ENCODE measurements at regions not wholly inside any gene's neighbourhood (a gene's known extent, or its start where the extent isn't known, plus 50 kb on each side); places are given as distances from the start of the nearest gene placed in this dataset.

DNA sequence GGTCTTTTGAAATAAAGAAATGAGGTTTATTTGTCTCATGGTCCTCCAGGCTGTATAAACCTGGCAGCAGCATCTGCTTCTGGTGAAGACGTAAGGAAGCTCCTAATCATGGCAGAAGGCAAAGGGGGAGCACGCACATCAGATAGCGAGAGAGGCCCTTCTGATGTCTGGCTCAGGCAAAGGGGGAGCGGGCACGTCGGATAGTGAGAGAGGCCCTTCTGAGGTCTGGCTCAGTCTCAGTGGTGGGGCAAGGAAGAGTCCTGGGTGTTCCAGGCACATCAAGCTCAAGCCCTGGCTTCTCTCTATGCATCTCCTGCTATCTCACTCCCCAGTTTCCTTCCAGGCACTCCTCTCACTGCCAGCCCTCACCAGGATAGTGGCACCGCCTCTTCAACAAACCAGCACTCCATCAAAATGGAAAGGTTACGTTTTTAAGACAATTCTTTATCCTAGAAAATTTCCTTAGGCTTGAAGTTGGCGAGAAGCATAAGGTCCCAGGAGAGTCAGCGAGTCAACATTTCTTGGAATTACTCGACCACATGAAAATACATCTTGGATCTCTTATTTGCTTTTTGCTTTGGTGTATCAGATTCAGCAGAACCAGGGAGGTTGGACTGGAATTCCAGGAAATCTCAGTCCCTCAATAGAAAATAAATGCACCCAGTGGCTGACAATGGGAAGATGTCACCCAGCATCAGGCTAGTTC lies 189.6 kb upstream of the TMEM132C start:
- no peak for DNase-seq (ENCODE audit: low spot score)
- TF ChIP-seq, protein P1, sequence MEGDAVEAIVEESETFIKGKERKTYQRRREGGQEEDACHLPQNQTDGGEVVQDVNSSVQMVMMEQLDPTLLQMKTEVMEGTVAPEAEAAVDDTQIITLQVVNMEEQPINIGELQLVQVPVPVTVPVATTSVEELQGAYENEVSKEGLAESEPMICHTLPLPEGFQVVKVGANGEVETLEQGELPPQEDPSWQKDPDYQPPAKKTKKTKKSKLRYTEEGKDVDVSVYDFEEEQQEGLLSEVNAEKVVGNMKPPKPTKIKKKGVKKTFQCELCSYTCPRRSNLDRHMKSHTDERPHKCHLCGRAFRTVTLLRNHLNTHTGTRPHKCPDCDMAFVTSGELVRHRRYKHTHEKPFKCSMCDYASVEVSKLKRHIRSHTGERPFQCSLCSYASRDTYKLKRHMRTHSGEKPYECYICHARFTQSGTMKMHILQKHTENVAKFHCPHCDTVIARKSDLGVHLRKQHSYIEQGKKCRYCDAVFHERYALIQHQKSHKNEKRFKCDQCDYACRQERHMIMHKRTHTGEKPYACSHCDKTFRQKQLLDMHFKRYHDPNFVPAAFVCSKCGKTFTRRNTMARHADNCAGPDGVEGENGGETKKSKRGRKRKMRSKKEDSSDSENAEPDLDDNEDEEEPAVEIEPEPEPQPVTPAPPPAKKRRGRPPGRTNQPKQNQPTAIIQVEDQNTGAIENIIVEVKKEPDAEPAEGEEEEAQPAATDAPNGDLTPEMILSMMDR (IDR thresholded peaks at IDR 0.05; ENCODE audit: borderline replicate concordance, control extremely low read depth, extremely low read depth, insufficient read depth, missing control alignments): no peak
- in situ Hi-C loops (cut with MboI; ENCODE audit: low sequenced_read_pairs, unreplicated experiment): no loop called here

- in situ Hi-C loops (cut with MboI; ENCODE audit: low sequenced_read_pairs, unreplicated experiment): no loop called here
- no peak for DNase-seq (ENCODE audit: low spot score)
- TF ChIP-seq, protein P1 (IDR thresholded peaks at IDR 0.05; ENCODE audit: borderline replicate concordance, control extremely low read depth, extremely low read depth, insufficient read depth, missing control alignments): no peak
Observed at GRCh38 chr12:128077917-128078298, 189.1 kb upstream of the TMEM132C start.

DNA sequence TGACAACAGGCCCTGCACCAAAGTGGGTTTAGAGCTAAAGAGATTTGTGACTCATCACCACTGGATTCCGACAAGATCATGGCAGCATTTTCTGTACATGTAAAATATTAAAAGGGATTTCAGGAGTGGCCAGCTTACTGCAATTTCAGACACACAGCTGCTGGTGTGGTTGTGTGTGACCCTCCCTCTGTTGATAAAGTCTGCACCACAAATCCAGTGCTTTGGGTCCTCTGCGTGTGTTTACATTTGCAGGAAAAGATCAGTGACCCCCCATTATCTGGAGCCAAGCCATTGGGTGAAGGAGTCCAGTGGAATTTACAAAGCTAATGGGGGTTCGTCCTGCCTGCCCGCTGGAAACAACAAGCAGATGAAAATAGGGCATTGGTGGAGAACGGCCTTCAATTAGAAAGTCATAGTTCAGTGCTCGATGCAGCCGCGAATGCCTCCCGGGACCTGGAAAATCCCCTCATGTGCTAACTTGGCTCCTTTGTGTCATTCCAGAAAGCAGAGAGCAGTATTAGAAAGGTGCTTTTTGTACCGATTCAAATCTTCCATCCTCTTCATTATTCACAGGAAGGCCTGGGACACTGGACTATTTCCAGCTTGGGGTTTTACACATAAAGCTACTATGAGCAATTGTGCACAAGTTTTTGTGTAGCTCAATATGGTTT lies 188.5 kb upstream of the TMEM132C start:
- in situ Hi-C loops (cut with MboI; ENCODE audit: low sequenced_read_pairs, unreplicated experiment): no loop called here

GRCh38 chr12:128079446-128079845 lies 187.5 kb upstream of the TMEM132C start:
- DNase-seq (ENCODE audit: low spot score): no peak
- TF ChIP-seq, protein P1 (IDR thresholded peaks at IDR 0.05; ENCODE audit: borderline replicate concordance, control extremely low read depth, extremely low read depth, insufficient read depth, missing control alignments): no peak
- in situ Hi-C loops (cut with MboI; ENCODE audit: low sequenced_read_pairs, unreplicated experiment): no loop called here

More for the DNA sequence above, 188.5 kb upstream of the TMEM132C start:
- no peak for DNase-seq (ENCODE audit: low spot score)
- TF ChIP-seq, protein P1 (IDR thresholded peaks at IDR 0.05; ENCODE audit: borderline replicate concordance, control extremely low read depth, extremely low read depth, insufficient read depth, missing control alignments): no peak

- in situ Hi-C loops (cut with MboI; ENCODE audit: low sequenced_read_pairs, unreplicated experiment): no loop called here
- no peak for DNase-seq (ENCODE audit: low spot score)
- TF ChIP-seq, protein P1 (IDR thresholded peaks at IDR 0.05; ENCODE audit: borderline replicate concordance, control extremely low read depth, extremely low read depth, insufficient read depth, missing control alignments): no peak
Observed at GRCh38 chr12:128083132-128083729, 183.7 kb upstream of the TMEM132C start.

- in situ Hi-C loops (cut with MboI; ENCODE audit: low sequenced_read_pairs, unreplicated experiment): no loop called here
- TF ChIP-seq, protein P1 (IDR thresholded peaks at IDR 0.05; ENCODE audit: borderline replicate concordance, control extremely low read depth, extremely low read depth, insufficient read depth, missing control alignments): no peak
- DNase-seq (ENCODE audit: low spot score): no peak
Observed at GRCh38 chr12:128088926-128089325, 178.0 kb upstream of the TMEM132C start.

All from GM13976 (cell line).